GM12864 (cell line): ENCODE measurements at regions not wholly inside any gene's neighbourhood (a gene's known extent, or its start where the extent isn't known, plus 50 kb on each side); places are given as distances from the start of the nearest gene placed in this dataset.

ENCODE experiments used
- DNase-seq: peaks from one replicate; pipeline ENCODE4 v3.0.0-alpha.2; 2011; ENCODE audit warnings: low read depth
- H3K4me3 ChIP-seq: 2 replicates; pipeline ENCODE4 v1.5.1; 2011; ENCODE audit warnings: mild to moderate bottlenecking, low read depth, low read length, control low read depth
- CTCF ChIP-seq: IDR thresholded peaks from 2 replicates; pipeline ENCODE4 v1.5.1; 2011; ENCODE audit warnings: low read depth, mild to moderate bottlenecking, moderate library complexity, low read length, control low read depth, inconsistent platforms; ENCODE audit errors: missing control alignments

GRCh38 chr5:154140381-154140780 lies 50.2 kb upstream of the GALNT10 start:
- no peak for TF ChIP-seq CTCF
- no peak for DNase-seq

More at GRCh38 chr5:154140381-154140780, 50.2 kb upstream of the GALNT10 start:
- H3K4me3 ChIP-seq: no peak overlapping the region
